NAMALWA (cell line): ENCODE measurements at regions not wholly inside any gene's neighbourhood (a gene's known extent, or its start where the extent isn't known, plus 50 kb on each side); places are given as distances from the start of the nearest gene placed in this dataset.
A peak's percentile ranks its signal among the peaks of the same experiment; 100 is the strongest.

Experiments
- DNase-seq: peaks from one replicate; pipeline ENCODE4 v3.0.0-alpha.2; 2015; ENCODE audit warnings: low spot score

GRCh38 chr12:28824193-28824846, 324.8 kb upstream of the FAR2 start:
- no peak for DNase-seq

DNA sequence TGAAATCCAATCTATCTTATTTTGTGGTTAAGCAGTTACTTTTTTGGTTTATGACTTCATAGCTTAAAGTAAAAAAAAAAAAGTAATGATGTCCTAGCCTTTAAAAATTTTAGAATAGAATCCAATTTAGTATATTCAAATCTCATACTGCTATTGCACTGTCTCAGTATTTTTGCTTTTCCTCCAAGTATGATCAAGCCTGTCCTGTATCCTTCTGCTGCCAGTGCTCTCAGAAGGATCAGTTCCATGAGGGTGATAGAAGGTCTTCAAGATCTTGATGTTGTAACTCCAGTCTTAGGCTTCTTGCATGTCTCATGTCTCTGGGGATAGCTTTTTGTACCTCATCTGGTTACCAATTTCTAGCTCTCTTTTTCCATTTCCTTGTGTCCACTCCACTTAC, 324.2 kb upstream of the FAR2 start:
- no peak for DNase-seq

DNA sequence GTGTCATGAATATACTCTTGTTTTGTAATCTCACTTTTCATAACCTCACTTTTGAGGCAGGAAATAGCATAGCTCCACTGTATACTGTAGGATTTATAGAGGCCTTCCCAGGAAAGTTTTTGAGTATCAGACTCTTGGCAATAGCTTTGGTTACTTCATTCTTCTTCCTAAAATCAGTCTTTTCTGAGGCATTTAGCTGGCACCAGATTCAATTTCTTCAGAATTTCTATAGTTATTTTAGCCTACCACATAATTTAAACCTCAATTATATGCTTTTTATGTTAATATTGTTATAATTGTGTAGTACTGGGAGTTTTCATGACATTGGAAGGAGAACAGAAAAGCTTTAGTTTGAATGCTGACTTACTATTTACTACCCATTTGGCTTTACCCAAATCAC, 322.3 kb upstream of the FAR2 start:
- DNase-seq, result no peak

- DNase-seq, result no peak
Observed at GRCh38 chr12:28827861-28828260, 321.2 kb upstream of the FAR2 start.

- DNase-seq, result no peak
Observed at GRCh38 chr12:28828318-28828717, 320.8 kb upstream of the FAR2 start.

DNA sequence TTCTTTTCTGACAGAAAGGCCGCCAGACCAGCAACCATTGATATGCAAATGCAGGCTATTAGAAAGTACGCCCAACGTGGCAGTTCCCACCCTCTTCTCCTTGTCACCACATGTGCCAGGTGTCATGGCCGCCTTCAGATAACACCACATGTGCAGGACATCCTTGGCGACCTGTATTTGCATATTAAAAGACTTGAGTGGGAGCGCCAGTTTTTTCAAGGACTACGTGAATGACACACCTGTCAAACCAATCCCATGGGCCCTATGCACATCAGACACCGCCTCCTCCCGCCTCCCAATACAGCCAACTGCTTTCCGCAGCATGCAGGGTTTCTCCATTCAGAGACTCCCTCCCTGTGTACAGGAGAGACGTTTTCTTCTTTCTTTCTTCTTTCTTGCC, 318.6 kb upstream of the FAR2 start:
- no peak for DNase-seq

GRCh38 chr12:28844718-28845117, 304.4 kb upstream of the FAR2 start:
- no peak for DNase-seq

GRCh38 chr12:28851781-28852180, 297.3 kb upstream of the FAR2 start:
- DNase-seq, result no peak

GRCh38 chr12:28855761-28856310, 293.2 kb upstream of the FAR2 start:
- no peak for DNase-seq

DNA sequence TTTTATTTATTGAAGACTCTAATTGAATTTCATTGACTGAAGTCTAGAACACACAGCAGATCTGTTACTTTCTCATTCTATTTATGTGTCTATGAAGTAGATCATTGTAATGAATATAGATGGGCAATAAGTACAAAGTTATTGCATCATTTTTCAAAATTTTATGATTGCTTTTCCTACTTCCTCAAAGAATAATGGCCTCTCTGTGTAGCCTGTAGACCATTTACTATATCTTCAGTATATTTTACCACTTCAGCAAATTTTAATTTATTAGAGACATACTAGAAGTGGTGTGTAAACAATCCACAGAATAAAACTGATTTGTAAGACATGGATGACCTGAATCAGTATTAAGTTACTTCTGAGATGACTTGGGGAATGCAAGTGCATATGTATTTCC, 291.7 kb upstream of the FAR2 start:
- DNase-seq, result no peak

DNA sequence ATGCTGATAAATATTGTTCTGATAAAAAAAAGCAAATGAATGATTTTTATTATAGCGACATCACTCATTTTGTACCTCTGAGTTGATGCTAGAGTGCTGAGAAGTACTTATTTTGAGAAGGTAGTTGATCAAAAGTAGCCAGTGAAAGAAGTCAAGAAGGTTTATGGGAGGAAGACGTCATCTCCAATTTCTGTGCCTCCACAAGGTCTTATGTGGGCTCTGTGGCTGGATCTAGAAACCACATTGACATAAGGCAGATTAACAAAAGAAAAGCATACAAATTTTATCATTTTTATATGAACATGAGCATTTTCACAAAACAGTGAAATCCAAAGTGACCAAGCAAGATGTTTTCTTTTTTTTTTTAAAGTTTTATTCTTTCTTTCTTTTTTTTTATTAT, 289.5 kb upstream of the FAR2 start:
- no peak for DNase-seq

DNA sequence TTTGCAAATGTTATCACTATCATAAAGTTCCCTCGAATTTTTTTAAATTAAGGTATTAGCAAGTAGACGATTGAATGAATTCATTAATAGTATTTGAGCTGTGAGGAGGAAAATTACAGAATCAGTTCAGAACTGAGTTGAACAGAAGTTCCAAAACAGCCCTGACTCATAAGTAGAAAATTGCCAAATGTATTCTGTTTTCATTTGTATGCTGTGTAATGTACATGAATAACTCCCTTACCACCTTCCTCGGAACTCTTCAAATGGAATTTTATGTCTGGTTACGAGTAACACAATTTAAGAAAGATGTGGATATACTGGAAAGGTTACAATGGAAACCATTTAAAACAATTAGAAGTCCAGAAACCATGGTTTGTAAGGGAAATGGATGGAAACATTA, 283.3 kb upstream of the FAR2 start:
- DNase-seq, result no peak

DNA sequence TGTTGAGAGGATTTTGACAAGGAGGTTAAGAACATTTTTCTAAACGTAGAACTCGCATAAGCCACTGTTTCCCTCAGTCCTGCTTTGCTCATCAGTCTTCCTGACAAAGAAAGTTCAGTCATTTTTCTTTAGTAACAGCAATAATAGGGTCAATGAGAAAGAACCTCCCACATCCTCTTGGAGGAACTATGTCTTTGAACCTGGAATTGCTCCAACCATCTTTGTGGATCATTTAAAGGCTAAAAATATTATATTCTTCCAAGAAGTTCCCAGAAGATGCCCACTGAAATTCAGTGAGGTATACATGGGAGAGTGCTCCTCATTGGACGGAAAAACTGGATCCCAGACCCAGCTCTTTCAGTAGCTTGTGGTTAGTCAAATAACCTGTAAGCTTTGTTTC, 282.8 kb upstream of the FAR2 start:
- no peak for DNase-seq

DNA sequence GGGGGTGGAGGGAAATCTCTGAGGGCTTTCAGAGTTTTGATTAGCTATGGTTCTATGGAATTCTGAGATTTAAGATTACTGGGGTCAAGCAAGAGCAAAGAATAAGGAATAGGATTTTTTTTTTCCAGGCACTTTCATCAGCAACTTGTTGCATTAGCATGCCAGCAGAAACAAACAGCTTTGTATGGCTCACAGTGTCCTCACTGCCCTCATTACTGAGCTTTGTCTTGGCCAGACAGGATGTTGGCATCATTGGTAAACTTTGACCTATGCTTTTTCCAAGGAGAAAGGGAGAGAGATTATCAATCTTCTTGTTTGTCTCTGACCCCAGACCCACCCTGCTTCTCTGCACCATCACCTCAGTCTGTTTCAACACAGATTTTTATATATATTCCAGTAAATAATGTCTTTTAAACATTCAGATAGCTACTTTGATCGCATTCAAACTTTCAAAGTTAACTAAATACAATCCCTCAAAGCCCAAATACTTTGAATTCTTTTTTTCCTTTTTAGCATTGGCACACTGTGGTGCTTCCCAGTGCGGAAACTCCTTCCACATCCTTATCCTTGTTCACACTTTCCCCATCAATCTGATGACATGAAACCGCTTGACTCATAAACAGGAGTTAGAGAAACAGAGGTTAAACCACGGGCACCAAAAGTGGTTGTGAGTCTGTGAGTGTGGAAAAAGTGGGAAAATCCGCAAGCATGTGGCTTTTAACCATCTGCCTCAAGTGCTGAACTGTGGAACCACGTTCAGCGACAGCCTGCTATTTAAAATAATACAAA, 282.2 kb upstream of the FAR2 start:
- no peak for DNase-seq

DNA sequence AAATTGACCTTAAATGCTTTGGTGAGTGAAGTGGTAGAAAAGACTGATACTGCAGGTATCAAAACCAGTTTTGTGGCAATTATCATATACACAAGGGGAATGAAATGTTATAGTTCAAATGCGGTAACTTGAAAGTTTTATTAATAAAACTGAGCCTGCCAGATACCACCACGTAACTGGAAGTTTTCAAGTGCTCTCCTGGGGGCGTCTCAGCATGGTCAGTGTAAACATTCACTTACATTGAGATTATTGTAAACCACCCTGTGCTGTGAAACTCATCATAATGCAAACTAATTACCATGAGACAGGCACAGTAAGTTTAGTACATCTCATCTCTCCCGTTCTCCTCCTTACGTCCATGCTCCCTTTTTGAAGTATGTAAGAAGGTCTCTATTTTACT, 280.7 kb upstream of the FAR2 start:
- DNase-seq, result no peak

DNA sequence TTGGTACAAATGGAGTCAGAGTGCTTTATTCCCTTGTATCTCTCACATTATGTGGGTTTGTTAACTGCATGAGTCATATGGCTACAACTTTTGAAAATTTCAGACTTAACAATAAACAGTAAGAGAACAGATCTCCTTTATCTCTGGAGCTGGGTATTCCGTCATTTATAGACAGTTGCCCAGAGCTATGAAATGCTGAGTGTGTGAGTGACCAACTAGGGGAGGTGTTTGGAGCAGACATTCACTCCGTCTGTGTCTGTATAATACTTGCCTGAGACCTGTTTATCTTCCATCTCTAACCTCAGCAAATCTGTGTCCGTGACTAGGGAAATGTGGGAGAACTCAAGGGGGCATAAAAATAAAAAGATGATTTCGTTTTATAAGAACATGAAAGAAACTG, 279.9 kb upstream of the FAR2 start:
- no peak for DNase-seq

GRCh38 chr12:28870839-28871440, 278.1 kb upstream of the FAR2 start:
- DNase-seq, result no peak

- peak; percentile 64 for DNase-seq
Observed at GRCh38 chr12:28872654-28873268, 276.3 kb upstream of the FAR2 start.

GRCh38 chr12:28874758-28875157, 274.3 kb upstream of the FAR2 start:
- DNase-seq, result no peak

DNA sequence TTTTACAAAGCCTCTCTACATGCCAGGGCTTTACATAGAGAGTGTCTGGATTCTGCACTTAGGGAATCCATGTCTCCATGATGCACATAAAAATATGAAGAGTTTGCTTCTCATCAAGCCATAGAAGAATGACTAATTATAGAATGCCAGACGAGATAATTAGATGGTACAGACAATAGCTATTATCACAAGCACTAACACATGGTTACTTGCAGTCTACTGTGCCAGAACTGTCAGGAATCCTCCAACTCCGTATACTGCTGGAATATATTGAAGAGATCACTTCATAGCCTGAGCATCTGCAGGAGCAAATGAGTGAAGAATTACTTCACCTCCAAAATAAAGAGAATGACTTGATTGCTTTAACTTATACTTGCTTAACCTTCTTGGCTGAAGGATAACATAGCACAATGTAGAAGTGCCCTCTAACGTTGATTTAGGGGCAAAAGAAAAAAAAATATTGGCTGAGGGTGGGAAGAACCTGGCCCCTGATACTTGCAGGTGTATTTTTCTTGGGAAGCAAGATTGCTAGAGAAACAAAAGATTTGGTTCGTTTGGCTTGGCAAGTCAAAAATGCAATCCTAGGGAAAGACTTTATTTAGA, 272.8 kb upstream of the FAR2 start:
- DNase-seq, result no peak

DNA sequence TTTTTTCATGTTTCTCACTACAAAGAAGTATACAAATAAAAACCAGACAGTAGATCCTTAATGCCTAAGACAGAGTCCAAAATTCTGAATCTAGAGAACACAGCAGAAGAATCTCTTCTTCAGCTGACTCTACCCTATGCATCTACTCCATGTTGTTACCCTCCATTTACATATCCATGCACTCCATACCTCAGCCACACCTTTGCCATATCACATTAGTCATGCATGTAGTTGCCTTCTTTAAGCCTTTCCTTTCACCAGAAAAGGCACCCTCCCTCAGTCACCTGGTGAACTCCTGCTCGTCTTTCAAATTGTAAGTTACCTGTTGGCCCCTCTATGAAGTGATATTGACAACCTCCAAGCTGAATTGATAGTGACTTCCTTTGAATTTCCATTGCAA, 271.2 kb upstream of the FAR2 start:
- no peak for DNase-seq

DNA sequence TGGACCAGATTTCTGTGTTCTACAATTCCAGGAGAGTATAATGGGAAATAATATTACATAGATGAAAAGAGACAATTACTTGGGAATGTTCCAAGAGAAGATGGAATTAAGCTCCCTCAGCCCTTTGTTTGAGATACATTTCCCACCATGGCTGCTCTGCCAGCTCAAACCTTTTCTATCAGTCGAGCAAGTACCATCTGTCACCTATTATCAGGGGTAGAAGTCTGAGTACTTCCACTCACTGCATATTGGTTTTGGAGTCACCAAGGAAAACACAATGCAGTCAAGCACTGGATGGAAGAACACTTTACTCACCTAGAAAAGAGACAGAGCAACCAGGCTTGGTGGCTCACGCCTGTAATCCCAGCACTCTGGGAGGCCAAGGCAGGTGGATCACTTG, 270.4 kb upstream of the FAR2 start:
- no peak for DNase-seq
